H9 (cell line): ENCODE measurements at regions not wholly inside any gene's neighbourhood (a gene's known extent, or its start where the extent isn't known, plus 50 kb on each side); places are given as distances from the start of the nearest gene placed in this dataset.

Experiments used
- DNase-seq: peaks from one replicate; pipeline ENCODE4 v3.0.0-alpha.2; 2017
- H2AFZ ChIP-seq: one replicate; pipeline ENCODE4 v1.6.1; 2013; ENCODE audit warnings: mild to moderate bottlenecking, low read length, control low read depth, moderate library complexity
- H2AK5ac ChIP-seq: 2 replicates; pipeline ENCODE4 v1.6.1; 2013; ENCODE audit warnings: low read length, control low read depth, mixed read lengths; ENCODE audit not compliant: insufficient read length
- H2BK120ac ChIP-seq: one replicate; pipeline ENCODE4 v1.6.1; 2013; ENCODE audit warnings: low read depth, mild to moderate bottlenecking, low read length, control low read depth, inconsistent platforms; ENCODE audit not compliant: poor library complexity, severe bottlenecking
- H2BK12ac ChIP-seq: 2 replicates; pipeline ENCODE4 v1.6.1; 2013; ENCODE audit warnings: low read length, control low read depth, mixed read lengths, low read depth; ENCODE audit not compliant: insufficient read length
- H2BK15ac ChIP-seq: 2 replicates; pipeline ENCODE4 v1.6.1; 2013; ENCODE audit warnings: low read depth, low read length, control low read depth
- H2BK20ac ChIP-seq: one replicate; pipeline ENCODE4 v1.6.1; 2013; ENCODE audit warnings: low read depth, mild to moderate bottlenecking, low read length, control low read depth, inconsistent platforms; ENCODE audit not compliant: poor library complexity, severe bottlenecking
- H2BK5ac ChIP-seq: 2 replicates; pipeline ENCODE4 v1.6.1; 2013; ENCODE audit warnings: low read length, control low read depth, mixed read lengths; ENCODE audit not compliant: insufficient read length
- H3K14ac ChIP-seq: 2 replicates; pipeline ENCODE4 v1.6.1; 2013; ENCODE audit warnings: low read length, control low read depth; ENCODE audit not compliant: insufficient read depth
- H3K18ac ChIP-seq: 2 replicates; pipeline ENCODE4 v1.6.1; 2013; ENCODE audit warnings: low read depth, mild to moderate bottlenecking, mixed read lengths, low read length, control low read depth; ENCODE audit not compliant: insufficient read length
- H3K23ac ChIP-seq: 2 replicates; pipeline ENCODE4 v1.6.1; 2013; ENCODE audit warnings: low read length, control low read depth, mixed read lengths, low read depth; ENCODE audit not compliant: insufficient read length
- H3K23me2 ChIP-seq: 2 replicates; pipeline ENCODE4 v1.6.1; 2013; ENCODE audit warnings: low read depth, mild to moderate bottlenecking, mixed read lengths, low read length, control low read depth; ENCODE audit not compliant: insufficient read length, poor library complexity, severe bottlenecking
- H3K27ac ChIP-seq: 2 replicates; pipeline ENCODE4 v1.5.1; 2013; ENCODE audit warnings: low read length, control low read depth, mixed read lengths, low read depth; ENCODE audit not compliant: insufficient read length
- H3K27me3 ChIP-seq: 2 replicates; pipeline ENCODE4 v1.6.1; 2013; ENCODE audit warnings: low read length, control low read depth, inconsistent platforms; ENCODE audit not compliant: insufficient read depth
- H3K4ac ChIP-seq: 2 replicates; pipeline ENCODE4 v1.6.1; 2013; ENCODE audit warnings: low read depth, mild to moderate bottlenecking, control low read depth, inconsistent platforms, low read length, moderate library complexity
- H3K4me1 ChIP-seq: 2 replicates; pipeline ENCODE4 v1.6.1; 2013; ENCODE audit warnings: low read length, control low read depth, inconsistent platforms; ENCODE audit not compliant: insufficient read depth
- H3K4me2 ChIP-seq: 2 replicates; pipeline ENCODE4 v1.6.1; 2013; ENCODE audit warnings: low read length, control low read depth, mixed read lengths; ENCODE audit not compliant: insufficient read length, insufficient read depth
- H3K56ac ChIP-seq: 2 replicates; pipeline ENCODE4 v1.6.1; 2013; ENCODE audit warnings: low read depth, mild to moderate bottlenecking, mixed read lengths, low read length, control low read depth; ENCODE audit not compliant: insufficient read length
- H3K79me1 ChIP-seq: 2 replicates; pipeline ENCODE4 v1.6.1; 2013; ENCODE audit warnings: low read depth, mild to moderate bottlenecking, moderate library complexity, low read length, control low read depth, inconsistent platforms; ENCODE audit not compliant: insufficient read depth, poor library complexity, severe bottlenecking
- H3K79me2 ChIP-seq: 2 replicates; pipeline ENCODE4 v1.6.1; 2013; ENCODE audit warnings: low read length, control low read depth, inconsistent platforms; ENCODE audit not compliant: insufficient read depth
- H3K9ac ChIP-seq: 2 replicates; pipeline ENCODE4 v1.6.1; 2013; ENCODE audit warnings: low read length, control low read depth, mixed read lengths; ENCODE audit not compliant: insufficient read length; ENCODE audit errors: extremely low read depth
- H3K9me3 ChIP-seq: one replicate; pipeline ENCODE4 v1.6.1; 2013; ENCODE audit warnings: low read depth, low read length, inconsistent platforms; ENCODE audit not compliant: control insufficient read depth
- H3T11ph ChIP-seq: one replicate; pipeline ENCODE4 v1.6.1; 2013; ENCODE audit warnings: mild to moderate bottlenecking, low read length, control low read depth, inconsistent platforms
- H4K20me1 ChIP-seq: one replicate; pipeline ENCODE4 v1.6.1; 2013; ENCODE audit not compliant: control insufficient read depth, insufficient read length, insufficient read depth
- H4K5ac ChIP-seq: 2 replicates; pipeline ENCODE4 v1.6.1; 2013; ENCODE audit warnings: low read depth, mild to moderate bottlenecking, mixed read lengths, low read length, control low read depth; ENCODE audit not compliant: insufficient read length
- H4K8ac ChIP-seq: replicated peaks from 2 replicates; pipeline ENCODE4 v1.6.1; 2013; ENCODE audit warnings: low read length, control low read depth, mixed read lengths, low read depth; ENCODE audit not compliant: insufficient read length
- H4K91ac ChIP-seq: 2 replicates; pipeline ENCODE4 v1.6.1; 2013; ENCODE audit warnings: low read depth, mild to moderate bottlenecking, moderate library complexity, mixed read lengths, low read length, control low read depth; ENCODE audit not compliant: insufficient read length
- H3K27ac Mint-ChIP-seq, 3 experiments: 2 replicates in 2 of 3; 3 replicates in 1 of 3; pipeline ENCODE4 v1.8.0; 2020 to 2021; ENCODE audit warnings: mixed read lengths in 3 of 3, mild to moderate bottlenecking in 1 of 3, moderate library complexity in 1 of 3
- H3K27me3 Mint-ChIP-seq: 2 replicates; pipeline ENCODE4 v1.8.0; 2021; ENCODE audit warnings: low read depth, mild to moderate bottlenecking, moderate library complexity, mixed read lengths
- H3K36me3 Mint-ChIP-seq, 3 experiments: 2 replicates in 2 of 3; 3 replicates in 1 of 3; pipeline ENCODE4 v1.8.0; 2020 to 2021; ENCODE audit warnings: low read depth in 3 of 3, mixed read lengths in 3 of 3; ENCODE audit not compliant: insufficient read depth in 1 of 3
- H3K4me1 Mint-ChIP-seq, 2 experiments: 2 replicates each; pipeline ENCODE4 v1.8.0; 2020; ENCODE audit warnings: mixed read lengths in 2 of 2
- H3K4me3 Mint-ChIP-seq, 2 experiments: 2 replicates in 1 of 2; 3 replicates in 1 of 2; pipeline ENCODE4 v1.8.0; 2020 to 2021; ENCODE audit warnings: mild to moderate bottlenecking in 2 of 2, mixed read lengths in 2 of 2, moderate library complexity in 1 of 2
- H3K9me3 Mint-ChIP-seq, 2 experiments: 2 replicates in 1 of 2; 3 replicates in 1 of 2; pipeline ENCODE4 v1.8.0; 2020; ENCODE audit warnings: mild to moderate bottlenecking in 2 of 2, mixed read lengths in 2 of 2, moderate library complexity in 1 of 2
- CTCF ChIP-seq: fragments of 200-600 bp; sonication (generic); conservative IDR thresholded peaks from 3 replicates; pipeline ENCODE4 v1.8.0; 2021; ENCODE audit warnings: antibody characterized with exemption, mild to moderate bottlenecking
- WGBS: extraction: QIAGEN DNeasy Blood & Tissue Kit; methylation state at CpG from one replicate; pipeline ENCODE4 v1.1.7; 2013; ENCODE audit warnings: missing lambda C conversion rate, low lambda C conversion rate, mixed read lengths; ENCODE audit not compliant: insufficient read length; ENCODE audit errors: extremely low coverage; 5-methylcytosine and 5-hydroxymethylcytosine counted together

GRCh38 chr15:69551391-69552056 lies 98.9 kb downstream of the RPLP1 start:
- Histone ChIP-seq H3K27me3 (no peaks in the 10 kb centered on the region), H4K91ac (no peak overlapping the region), H4K20me1 (no peaks in the 10 kb centered on the region), H2AK5ac (no peak overlapping the region), H2BK12ac (no peak overlapping the region), H2BK120ac (no peak overlapping the region), H3K27ac (no peak overlapping the region), H2BK5ac (no peak overlapping the region), H2BK20ac (no peak overlapping the region), H3K4me1 (no peaks in the 10 kb centered on the region), H2BK15ac (no peak overlapping the region), H3K18ac (no peak overlapping the region), H3K14ac (no peak overlapping the region), H3K9me3 (no peaks in the 10 kb centered on the region), H3T11ph (no peak overlapping the region), H4K8ac (no peak overlapping the region), H3K79me1 (no peaks in the 10 kb centered on the region), H3K79me2 (no peaks in the 10 kb centered on the region), H3K23me2 (no peaks in the 10 kb centered on the region), H3K23ac (no peak overlapping the region), H3K9ac (no peak overlapping the region), H3K4me2 (no peak overlapping the region), H3K4ac (no peak overlapping the region), H4K5ac (no peak overlapping the region), H3K56ac (no peak overlapping the region), H2AFZ (no peak overlapping the region)
- no peak for TF ChIP-seq CTCF
- peaks cover 7 to 8% of the 10 kb centered on the region in 2 experiments; a peak in 4 of 5 replicates for H3K9me3 Mint-ChIP-seq
- peaks cover 0 to 4% (median 0%) of the 10 kb centered on the region in 3 experiments; a peak in 1 of 7 replicates for H3K36me3 Mint-ChIP-seq
- H3K27ac Mint-ChIP-seq, result no peak overlapping the region
- H3K27me3 Mint-ChIP-seq, result peaks cover 9% of the 10 kb centered on the region
- no CpG with 5 or more reads among the region's 5 CpGs for WGBS
- no peak for DNase-seq
- peaks cover 21 to 39% of the 10 kb centered on the region in 2 experiments for H3K4me1 Mint-ChIP-seq
- no peak overlapping the region for H3K4me3 Mint-ChIP-seq
